ENCODE measurements at regions not wholly inside any gene's neighbourhood (a gene's known extent, or its start where the extent isn't known, plus 50 kb on each side); places are given as distances from the start of the nearest gene placed in this dataset.

- DNase-seq (ENCODE audit: low read depth in 1 of 2, low spot score in 1 of 2): no peak
- H3K27ac ChIP-seq (replicated peaks): no peak overlapping the region
- no peak overlapping the region for H3K4me3 ChIP-seq (replicated peaks; ENCODE audit: insufficient read depth, low read length)
- no peaks in the 10 kb centered on the region for H3K27me3 ChIP-seq (ENCODE audit: insufficient read depth, poor library complexity, severe bottlenecking)
- no peak for TF ChIP-seq SPI1 (IDR thresholded peaks at IDR 0.05; ENCODE audit: borderline replicate concordance, low read depth)
- no peak for TF ChIP-seq GABPA (IDR thresholded peaks at IDR 0.05; ENCODE audit: low read depth)
- TF ChIP-seq POLR2AphosphoS5 (IDR thresholded peaks at IDR 0.05; ENCODE audit: low read depth): no peak
- no peak for TF ChIP-seq CTCF (IDR thresholded peaks at IDR 0.05; ENCODE audit: insufficient read depth, low read length)
- TF ChIP-seq REST (IDR thresholded peaks at IDR 0.05; ENCODE audit: insufficient replicate concordance, low read depth): no peak
Observed at GRCh38 chr19:28019901-28020300, 1193.0 kb downstream of the UQCRFS1 start.

- no peak for TF ChIP-seq CTCF (IDR thresholded peaks at IDR 0.05; ENCODE audit: insufficient read depth, low read length)
- no peak for TF ChIP-seq GABPA (IDR thresholded peaks at IDR 0.05; ENCODE audit: low read depth)
- TF ChIP-seq REST (IDR thresholded peaks at IDR 0.05; ENCODE audit: insufficient replicate concordance, low read depth): no peak
- TF ChIP-seq SPI1 (IDR thresholded peaks at IDR 0.05; ENCODE audit: borderline replicate concordance, low read depth): no peak
- TF ChIP-seq POLR2AphosphoS5 (IDR thresholded peaks at IDR 0.05; ENCODE audit: low read depth): no peak
- Histone ChIP-seq H3K4me3 (replicated peaks; ENCODE audit: insufficient read depth, low read length) (no peak overlapping the region), H3K27me3 (ENCODE audit: insufficient read depth, poor library complexity, severe bottlenecking) (no peaks in the 10 kb centered on the region)
Observed at GRCh38 chr19:28019371-28019770, 1193.6 kb downstream of the UQCRFS1 start.

DNA sequence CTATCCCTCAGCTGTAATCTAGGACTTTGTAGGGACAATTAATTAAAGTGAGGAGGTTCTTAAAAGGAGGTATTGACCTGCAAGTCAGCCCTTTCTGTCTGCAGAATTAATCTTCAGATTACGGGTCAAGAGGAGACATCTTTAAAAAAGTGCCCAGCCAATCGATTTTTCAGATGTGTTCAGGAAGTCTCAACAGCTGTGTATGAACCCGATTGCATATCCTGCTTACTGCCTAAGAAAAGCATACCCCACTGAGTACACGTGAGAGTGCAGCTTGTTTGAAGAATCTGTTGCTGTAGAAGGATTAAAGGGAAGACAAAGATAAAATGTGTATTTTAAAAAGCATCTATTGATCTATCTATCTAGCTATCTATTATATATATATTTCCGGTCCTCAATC lies 1194.5 kb downstream of the UQCRFS1 start:
- Histone ChIP-seq H3K4me3 (replicated peaks; ENCODE audit: insufficient read depth, low read length) (no peak overlapping the region), H3K27ac (replicated peaks) (no peak overlapping the region), H3K27me3 (ENCODE audit: insufficient read depth, poor library complexity, severe bottlenecking) (no peaks in the 10 kb centered on the region)
- no peak for DNase-seq (ENCODE audit: low read depth in 1 of 2, low spot score in 1 of 2)
- TF ChIP-seq POLR2AphosphoS5 (IDR thresholded peaks at IDR 0.05; ENCODE audit: low read depth): no peak
- no peak for TF ChIP-seq GABPA (IDR thresholded peaks at IDR 0.05; ENCODE audit: low read depth)
- no peak for TF ChIP-seq REST (IDR thresholded peaks at IDR 0.05; ENCODE audit: insufficient replicate concordance, low read depth)
- no peak for TF ChIP-seq SPI1 (IDR thresholded peaks at IDR 0.05; ENCODE audit: borderline replicate concordance, low read depth)
- no peak for TF ChIP-seq CTCF (IDR thresholded peaks at IDR 0.05; ENCODE audit: insufficient read depth, low read length)

More at GRCh38 chr19:28019371-28019770, 1193.6 kb downstream of the UQCRFS1 start:
- DNase-seq (ENCODE audit: low read depth in 1 of 2, low spot score in 1 of 2): no peak
- H3K27ac ChIP-seq (replicated peaks): no peak overlapping the region
